Activated naive CD4-positive, alpha-beta T cell (primary cell): ENCODE measurements at regions not wholly inside any gene's neighbourhood (a gene's known extent, or its start where the extent isn't known, plus 50 kb on each side); places are given as distances from the start of the nearest gene placed in this dataset.
"Not testable (repeated sequence)": the region's sequence is repeated elsewhere in the genome, so short reads cannot be mapped to it uniquely, and the experiment has no call there.

Source experiments
- DNase-seq, 4 experiments: peaks; one replicate each; lab custom pipeline; 2025; lab: John Stamatoyannopoulos, UW

DNA sequence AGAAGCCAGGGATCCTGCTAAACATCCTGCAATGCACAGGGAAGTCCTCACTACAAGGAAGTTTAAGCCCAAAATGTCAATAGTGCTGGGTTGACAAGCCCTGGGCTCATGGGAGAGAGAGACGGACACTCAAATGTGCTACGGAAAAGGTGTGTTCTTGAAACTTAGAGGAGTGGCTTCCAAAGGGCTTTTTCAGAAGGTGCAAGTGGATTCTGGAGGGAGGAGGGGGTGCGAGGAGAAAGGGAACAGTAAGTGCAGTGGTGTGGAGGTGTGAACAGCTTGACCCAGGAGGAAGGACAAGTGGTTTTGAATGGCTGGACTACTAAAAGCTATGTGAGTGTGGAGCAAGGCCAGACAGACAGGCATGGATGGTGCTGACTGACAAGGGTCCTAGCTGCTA, 50.4 kb upstream of the CECR2 start:
- DNase-seq = no peak

DNA sequence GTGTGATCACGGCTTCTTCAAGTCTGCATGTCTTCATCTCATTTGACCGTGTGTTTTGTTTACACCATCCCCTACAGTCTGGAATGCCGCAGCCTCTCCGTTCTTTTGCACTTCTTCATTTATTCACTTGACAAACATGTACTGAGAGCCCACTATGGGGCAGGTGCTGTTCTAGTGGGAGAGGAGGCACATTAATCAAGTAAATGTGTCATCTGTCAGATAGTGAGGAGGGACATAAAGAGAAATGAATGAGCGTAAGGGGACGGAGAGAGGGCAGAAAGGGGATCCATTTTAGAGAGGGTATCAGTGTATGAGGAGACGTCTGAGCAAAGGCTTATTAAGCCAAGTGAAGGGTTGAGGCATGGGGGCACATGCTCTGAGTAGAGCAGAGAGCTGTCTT, 54.0 kb upstream of the CECR2 start:
- DNase-seq = no peak

DNA sequence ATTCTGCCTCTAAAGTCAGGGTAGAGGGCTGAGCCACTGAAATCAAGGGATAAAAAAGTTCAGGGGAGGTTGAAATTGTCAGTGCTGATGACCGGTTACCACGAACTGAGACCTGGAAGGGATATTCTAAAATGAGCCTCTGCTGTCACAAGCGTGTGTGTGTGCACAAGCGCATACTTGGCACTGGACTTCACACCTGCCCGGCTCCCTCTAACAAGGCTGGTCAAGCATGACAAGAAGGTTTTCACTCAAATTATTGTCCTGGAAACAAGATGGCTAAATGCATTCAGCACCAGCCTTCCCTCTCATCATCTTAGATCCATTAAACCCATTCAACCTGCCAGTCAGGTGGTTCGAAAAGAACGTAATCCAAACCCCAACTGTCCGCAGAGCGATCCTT, 54.8 kb upstream of the CECR2 start:
- no peak for DNase-seq

DNA sequence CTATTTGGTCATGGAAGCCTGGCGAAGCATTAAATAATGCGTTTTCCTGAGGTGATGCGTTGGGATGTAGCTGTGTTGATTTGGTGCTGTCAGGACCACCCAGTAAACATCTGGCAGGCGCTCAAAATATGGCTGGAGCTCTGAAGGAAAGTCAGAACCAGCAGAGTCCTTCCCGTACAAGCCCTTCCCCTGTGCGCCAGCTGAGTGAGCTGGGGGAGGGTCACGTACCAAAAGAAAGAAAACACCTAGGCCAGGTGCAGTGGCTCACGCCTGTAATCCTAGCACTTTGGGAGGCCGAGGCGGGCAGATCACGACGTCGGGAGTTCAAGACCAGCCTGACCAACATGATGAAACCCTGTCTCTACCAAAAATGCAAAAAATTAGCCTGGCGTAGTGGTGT, 55.6 kb upstream of the CECR2 start:
- no peak for DNase-seq

DNA sequence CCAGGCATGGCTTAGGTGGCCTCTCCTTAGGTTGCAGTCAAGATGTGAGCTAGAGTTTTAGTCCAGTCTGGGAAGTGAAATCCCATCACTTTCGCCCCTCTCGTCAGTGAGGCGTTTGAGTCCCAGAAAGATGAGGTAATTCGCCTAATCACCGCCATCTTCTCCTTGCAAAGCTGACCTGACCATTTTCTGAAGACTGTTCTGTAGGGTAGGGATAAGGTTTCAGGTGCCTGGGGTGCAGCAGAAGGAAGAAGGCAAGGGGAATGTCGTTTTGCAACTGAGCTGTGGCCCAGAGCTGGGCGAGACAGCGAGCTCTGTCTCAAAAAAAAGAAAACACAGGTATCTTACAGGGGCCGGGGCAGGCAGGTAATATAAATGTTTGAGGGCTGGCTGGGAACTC, 61.7 kb upstream of the CECR2 start:
- no peak for DNase-seq

DNA sequence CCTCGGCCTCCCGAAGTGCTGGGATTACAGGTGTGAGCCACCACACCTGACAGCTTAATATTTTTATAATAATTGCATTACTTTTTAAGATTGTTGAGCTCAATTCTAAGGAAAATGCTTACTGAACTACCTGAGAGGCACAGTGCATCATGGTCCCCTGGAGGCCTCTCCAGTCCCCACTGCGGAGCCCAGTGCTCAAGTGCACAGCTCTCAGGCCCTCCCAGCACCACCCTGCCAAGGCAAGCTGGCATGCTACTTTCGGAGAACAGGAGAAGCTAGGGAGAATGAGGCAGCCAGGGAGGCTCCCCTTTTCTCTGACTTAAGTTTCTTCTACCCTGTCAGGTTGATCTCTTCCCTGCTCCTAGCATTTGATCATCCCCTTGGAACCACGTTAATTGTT, 64.2 kb upstream of the CECR2 start:
- no peak for DNase-seq

DNA sequence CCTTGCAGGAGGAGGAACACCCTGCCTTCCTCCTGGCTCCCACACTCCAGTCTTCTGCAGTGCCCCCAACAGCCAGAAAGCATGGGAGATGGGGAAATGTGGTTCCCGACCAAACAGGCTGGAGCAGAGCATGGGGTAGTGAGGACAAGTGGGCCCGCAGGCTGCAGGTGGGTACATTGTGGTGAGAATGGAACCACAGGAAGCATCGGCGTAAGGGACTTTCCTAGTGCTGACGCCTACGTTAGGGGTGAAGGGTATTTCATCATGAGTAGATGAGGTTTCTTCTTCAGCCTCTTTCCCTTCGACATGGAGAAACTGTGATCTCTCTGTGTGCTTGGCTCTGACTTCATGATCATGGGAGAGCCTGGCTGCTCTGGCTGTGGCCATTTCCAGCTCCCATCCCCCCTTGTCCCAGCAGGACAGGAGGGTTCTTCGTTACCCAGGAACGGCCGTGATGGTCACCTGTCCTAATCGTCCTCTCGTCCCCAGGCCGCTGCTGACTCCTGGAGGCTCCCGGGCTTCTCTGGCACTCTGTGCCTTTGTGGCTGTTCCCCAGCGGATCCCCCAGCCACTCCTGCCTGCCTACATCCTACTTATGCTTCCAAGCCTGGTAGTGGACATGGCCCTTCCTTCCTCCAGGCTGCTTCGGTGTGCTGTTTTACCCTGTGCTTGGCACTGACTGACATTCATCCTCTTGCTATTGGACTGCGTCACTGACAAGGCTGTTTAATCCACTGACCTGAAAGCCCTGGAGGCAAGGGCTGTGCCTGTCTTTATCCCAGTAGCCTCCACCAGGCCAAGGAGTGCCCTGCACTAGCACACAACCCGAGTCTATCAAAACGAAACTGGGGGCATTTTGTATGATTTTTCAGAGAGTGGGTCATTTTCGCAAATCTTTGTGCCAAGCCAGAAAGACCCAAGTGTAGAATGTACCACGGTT, 65.2 kb upstream of the CECR2 start:
- peak in 1 of 4 experiments; percentile 3 for DNase-seq

DNA sequence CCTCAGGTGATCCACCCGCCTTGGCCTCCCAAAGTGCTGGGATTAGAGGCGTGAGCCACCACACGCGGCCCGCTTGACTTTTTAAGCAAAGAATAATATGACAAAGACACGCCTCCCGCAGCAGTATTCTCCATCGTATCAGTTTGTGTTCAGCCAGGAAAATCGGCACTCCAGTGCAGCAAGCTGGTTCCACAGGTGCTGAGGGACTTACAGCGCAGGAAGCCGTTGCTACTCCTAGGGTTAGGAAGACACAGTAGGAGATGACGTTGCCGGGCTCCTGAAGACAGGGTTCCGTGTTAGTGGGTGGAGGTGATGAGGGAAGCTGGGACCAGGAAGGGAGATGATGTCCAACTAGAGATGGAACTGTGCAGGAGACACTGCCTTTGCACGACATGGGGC, 65.8 kb upstream of the CECR2 start:
- no peak for DNase-seq

DNA sequence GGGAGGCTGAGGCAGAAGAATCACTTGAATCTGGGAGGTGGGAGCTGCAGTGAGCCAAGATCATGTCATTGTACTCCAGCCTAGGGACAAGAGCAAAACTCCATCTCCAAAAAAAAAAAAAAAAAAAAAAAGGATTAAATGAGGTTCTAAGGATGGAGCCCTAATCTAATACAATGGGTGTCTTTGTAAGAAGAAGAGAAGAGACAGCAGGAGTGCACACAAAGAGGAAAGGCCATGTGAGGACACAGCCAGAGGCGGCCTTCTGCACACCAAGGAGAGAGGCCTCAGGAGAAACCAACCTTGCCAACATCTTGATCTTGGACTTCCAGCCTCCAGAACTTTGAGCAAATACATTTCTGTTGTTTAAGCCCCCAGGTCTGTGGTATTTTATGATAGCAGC, 66.6 kb upstream of the CECR2 start:
- no peak for DNase-seq

DNA sequence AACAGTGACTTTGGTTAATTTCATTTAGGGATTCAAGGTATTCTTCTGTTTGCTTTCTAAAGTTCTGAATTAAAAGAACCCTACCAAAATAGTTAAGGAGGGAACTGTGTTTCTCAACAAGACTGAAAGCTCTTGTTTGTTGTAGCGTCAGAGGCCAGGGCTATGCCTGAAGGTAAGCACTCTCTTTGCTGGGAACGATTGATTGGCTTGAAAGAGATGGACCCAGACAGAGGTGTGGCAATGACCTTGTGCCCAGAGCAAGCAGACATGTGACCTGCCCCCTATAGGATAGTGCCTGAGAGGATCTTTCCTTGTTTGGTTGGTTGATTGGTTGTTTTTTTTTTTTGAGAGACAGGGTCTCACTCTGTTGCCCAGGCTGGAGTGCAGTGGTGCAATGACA, 68.3 kb upstream of the CECR2 start:
- DNase-seq = no peak

DNA sequence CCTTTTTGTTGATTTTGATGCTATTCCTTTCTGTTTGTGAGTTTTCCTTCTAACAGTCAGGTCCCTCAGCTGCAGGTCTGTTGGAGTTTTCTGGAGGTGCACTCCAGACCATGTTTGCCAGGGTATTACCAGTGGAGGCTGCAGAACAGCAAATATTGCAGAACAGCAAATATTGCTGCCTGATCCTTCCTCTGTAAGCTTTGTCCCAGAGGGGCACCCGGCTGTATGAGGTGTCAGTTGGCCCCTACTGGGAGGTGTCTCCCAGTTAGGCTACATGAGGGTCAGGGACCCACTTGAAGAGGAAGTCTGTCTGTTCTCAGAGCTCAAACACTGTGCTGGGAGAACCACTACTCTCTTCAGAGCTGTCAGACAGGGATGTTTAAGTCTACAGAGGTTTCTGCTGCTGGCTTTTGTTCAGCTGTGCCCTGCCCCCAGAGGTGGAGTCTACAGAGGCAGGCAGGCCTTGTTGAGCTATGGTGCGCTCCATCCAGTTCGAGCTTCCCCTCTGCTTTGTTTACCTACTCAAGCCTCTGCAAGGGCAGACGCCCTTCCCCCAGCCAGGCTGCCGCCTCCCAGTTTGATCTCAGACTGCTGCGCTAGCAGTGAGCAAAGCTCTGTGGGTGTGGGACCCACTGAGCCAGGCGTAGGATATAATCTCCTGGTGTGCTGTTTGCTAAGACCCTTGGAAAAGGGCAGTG, 70.3 kb upstream of the CECR2 start:
- not testable (repeated sequence) for DNase-seq

DNA sequence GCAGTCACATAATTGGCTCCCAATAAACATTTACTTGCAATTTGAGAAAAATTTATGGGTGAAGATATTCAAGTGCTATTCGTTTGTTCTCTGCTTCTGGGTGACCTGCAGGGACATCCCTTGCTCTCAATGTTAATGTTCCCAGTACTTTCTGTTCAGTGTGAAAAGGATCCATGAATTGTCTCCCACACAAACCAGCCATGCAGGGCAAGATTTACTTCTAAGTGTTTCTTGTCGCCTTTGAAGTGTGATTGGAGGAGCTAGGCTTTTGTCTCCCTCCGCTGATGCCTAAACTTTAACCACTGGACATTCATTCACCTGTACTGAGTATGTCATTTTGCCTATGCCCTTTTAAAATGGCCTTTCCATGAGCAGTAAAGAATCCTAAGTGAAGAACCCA, 66.4 kb upstream of the ADA2 start:
- DNase-seq = no peak

DNA sequence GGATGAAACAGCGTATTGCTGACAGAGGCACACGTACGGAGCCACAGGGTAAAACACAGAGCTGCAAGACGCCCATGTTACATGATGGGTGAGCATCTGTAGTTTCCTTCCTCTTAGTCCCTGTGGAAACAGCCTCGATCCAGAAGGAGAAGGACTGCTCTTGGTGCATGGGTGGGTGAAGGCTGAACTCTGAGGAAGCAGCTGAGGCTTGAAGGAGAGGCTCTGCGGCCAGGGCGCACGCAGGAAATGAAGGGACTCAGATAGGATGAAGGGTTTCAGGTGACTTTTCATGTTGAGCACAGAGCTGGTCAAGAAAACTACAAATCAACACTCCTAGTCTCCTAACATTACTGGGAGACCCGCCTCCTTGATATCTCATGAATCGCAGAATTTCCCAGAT, 65.7 kb upstream of the ADA2 start:
- no peak for DNase-seq

DNA sequence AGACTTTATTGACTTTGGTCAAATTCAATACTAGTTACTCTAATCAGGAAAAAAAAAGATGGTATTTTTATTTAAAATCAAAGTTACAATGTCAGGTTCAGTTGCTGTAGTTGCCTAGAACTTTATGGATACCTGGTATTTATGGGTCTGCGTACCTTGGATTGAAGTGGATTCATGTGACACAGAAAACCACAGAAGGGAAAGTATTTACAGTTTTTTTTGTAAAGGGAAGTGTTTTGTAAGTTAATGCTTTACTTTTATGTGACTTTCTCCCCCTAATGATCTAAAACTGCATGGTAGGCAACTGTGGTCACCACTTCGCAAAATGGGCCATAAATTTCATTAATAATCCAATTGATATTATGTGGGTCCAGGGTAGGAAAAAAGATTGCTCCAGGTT, 65.2 kb upstream of the ADA2 start:
- no peak for DNase-seq

DNA sequence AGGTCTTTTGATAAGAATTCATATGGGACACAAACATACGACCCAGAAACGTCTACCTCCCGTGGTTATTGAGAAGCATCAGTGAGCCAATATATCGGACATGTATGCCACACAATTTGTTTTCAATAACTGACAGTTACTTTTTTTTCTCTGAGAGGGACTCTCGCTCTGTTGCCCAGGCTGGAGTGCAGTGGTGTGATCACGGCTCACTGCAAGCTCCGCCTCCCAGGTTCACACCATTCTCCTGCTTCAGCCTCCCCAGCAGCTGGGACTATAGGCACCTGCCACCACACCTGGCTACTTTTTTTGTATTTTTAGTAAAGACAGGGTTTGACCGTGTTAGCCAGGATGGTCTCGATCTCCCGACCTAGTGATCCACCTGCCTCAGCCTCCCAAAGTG, 64.6 kb upstream of the ADA2 start:
- not testable (repeated sequence) for DNase-seq

DNA sequence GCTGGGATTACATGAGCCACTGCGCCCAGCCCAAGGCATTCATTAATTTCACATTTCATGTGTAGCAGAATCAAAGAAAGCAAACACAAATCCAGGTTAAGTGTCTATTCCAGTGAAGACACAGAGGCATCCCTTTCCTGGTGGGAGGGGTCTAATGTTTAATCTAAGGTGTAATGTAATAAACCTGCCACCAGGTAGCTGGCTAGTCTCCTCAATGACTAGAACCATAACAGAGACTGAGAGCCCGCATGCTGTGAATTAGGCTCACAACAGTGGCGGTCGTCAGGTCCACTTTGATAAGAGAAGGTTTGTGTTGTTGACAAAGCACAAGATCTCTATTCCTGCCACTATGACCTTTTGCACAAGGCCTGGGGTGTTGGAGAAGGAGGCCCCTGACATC, 64.2 kb upstream of the ADA2 start:
- no peak for DNase-seq

DNA sequence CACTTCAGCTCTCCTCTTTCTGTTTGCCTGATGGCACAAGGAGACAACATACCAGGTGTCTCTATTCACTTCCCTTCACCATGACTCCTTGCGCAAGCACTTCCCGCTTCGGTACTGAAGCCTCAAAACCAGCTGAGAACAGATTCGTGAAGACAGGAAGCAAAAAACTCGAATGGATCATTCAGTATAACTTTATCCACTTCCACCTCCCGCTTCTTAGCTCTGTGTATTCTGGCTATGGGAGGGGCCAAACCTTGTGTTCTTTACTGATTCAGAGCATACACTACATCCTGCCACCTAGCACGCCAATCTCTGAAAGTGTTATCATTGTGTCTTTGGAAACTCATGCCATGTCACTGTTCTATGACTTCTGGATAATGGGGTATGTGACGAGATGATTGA, 62.2 kb upstream of the ADA2 start:
- no peak for DNase-seq

DNA sequence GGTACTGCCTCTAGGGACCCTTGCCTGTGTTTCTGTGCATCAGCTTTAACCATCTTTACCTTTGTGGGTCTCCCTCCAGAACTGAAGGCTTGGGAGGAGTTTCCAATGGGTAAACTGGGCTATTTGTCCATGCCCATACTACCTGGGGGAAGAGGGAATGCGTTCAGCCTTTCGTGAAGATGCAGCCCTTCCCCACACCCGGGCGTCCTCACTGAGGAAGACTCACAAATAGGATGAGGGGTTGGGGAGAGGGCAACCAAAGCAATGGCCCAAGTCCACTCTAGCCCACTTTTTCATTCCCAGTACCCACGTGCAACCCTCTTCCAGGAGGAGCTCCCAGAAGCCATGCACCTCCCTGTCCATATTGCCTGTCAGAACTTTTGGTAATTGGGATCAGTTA, 61.8 kb upstream of the ADA2 start:
- DNase-seq = no peak

DNA sequence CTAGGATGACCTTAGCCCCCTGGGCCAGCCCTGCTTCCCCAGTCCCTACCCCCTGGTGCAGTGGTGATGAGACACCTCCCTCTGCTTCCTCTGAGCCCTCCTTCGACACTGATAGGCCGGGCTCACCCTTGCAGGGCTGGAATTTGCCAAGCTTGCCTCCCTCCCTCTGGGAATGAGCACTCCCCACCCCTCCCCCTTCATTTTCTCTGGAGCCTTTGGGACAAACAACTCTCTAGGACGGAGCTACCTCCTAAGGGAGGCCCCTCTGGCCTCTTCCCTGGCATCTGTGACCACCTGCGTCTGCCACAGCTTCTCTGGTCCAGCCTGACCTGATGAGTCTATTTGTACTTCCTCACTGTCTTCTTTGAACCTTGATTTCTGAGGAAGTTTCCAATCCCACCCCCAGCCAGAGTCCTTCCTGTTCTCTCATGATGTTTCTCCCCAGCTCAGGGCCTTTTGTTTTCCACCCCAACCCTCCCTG, 53.3 kb upstream of the ADA2 start:
- no peak for DNase-seq

DNA sequence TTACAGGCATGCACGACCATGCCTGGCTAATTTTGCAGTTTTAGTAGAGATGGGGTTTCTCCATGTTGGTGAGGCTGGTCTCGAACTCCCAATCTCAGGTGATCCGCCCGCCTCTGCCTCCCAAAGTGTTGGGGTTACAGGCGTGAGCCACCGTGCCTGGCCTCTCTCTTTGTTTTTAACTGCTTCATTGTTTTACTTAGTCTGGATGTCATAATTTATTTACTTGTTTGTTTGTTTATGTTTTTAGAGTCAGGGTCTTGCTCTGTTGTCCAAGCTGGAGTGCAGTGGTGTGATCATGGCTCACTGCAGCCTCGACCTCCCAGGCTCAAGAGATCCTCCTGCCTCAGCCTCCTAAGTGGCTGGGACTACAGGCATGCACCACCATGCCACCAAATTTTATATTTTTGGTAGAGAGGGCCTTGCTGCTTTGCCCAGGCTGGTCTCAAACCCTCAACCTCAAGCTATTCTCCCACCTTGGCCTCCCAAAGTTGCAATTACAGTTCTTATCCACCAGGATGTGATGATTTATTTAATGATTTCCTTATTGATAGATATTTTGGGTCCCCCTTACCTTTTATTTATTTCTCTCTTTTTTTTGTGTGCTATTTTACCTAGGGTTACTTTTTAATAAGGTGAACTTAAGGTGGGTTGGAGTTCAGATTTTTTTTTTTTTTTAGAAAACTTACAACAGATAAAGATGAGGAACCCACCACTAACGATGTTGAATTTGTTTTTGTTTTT, 52.6 kb upstream of the ADA2 start:
- DNase-seq = no peak

DNA sequence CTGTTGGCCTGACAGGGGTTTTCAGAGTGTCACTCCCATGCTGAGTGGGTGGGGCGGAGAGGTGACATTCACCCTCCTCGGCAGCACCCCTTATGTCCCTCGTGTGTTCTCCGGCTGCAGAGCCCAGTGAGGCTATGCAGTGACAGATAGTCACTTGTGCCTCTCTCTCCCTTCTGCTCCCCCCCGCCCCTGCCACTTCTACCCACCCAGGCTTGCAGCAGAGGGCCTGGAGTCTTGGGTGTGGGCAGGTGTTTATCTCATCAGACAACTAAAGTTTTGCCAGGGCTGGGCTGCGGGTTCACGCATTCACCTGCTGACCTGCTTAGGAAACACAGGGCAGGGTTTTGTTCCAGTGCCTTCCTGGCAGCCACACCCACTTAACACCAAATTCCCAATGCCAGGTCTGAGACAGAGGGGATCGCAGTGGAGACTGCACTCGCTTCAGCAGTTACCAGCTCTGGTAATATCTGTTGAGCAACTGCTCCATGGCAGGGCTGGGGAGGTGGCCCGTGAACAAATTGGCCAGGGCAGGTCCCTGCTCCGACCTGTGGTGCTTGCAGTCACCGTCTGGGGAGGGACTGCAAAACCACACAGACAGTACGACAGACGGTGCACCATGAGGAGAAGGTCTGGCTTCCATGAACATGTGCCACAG, 50.5 kb upstream of the ADA2 start:
- no peak for DNase-seq

DNA sequence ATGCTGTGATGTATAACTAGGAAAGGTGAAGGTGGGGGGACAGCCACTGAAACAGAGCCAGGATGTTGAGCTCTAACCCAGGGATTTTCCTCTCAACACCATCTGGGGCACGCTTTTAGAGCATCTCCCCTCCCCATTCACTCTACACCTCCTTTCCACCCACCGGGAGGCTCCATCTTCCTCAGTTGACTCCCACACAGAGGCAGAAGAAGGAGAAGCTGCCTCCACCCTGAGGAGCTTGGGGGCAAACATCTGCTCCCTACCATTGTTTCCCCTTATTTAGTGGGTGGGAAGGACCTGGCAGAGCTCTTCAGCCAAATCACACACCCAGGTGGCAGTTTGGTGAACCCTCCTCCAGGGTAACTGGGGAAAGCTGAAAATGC, 50.0 kb upstream of the ADA2 start:
- DNase-seq = no peak
